K562 (cell line): ENCODE measurements at regions not wholly inside any gene's neighbourhood (a gene's known extent, or its start where the extent isn't known, plus 50 kb on each side); places are given as distances from the start of the nearest gene placed in this dataset.

ENCODE experiments used
- ARID3A ChIP-seq: IDR thresholded peaks from 2 replicates; pipeline ENCODE4 v1.6.1; 2012; ENCODE audit warnings: low read depth, low read length, improper control_type of control experiment, borderline replicate concordance
- ARID4B ChIP-seq: sonication (generic); formaldehyde crosslinking; IDR thresholded peaks from 2 replicates; pipeline ENCODE4 v1.8.0; 2022; ENCODE audit warnings: mild to moderate bottlenecking, missing genetic modification reagents
- ARNT ChIP-seq, 2 experiments: fragments of 450-650 bp; IDR thresholded peaks; 2 replicates each; pipeline ENCODE4 v1.6.1; 2016; ENCODE audit warnings: mild to moderate bottlenecking in 1 of 2
- CREM ChIP-seq: IDR thresholded peaks from 2 replicates; pipeline ENCODE4 v1.6.1; 2014; ENCODE audit warnings: antibody characterized with exemption, low read depth
- CTCFL ChIP-seq: IDR thresholded peaks from 2 replicates; pipeline ENCODE4 v1.6.1; 2011; ENCODE audit warnings: borderline replicate concordance, low read depth, mild to moderate bottlenecking, moderate library complexity, low read length; ENCODE audit not compliant: insufficient read depth, poor library complexity, severe bottlenecking
- GATAD2B ChIP-seq: fragments of 450-650 bp; IDR thresholded peaks from 2 replicates; pipeline ENCODE4 v1.6.1; 2017; ENCODE audit warnings: mild to moderate bottlenecking, borderline replicate concordance
- HNRNPLL ChIP-seq: fragments of 200-400 bp; formaldehyde crosslinking; IDR thresholded peaks from 2 replicates; pipeline ENCODE4 v1.6.1; 2017; ENCODE audit warnings: low read length, low read depth, mild to moderate bottlenecking; ENCODE audit not compliant: poor library complexity, severe bottlenecking
- KAT7 ChIP-seq: sonication (generic); formaldehyde crosslinking; IDR thresholded peaks from 2 replicates; pipeline ENCODE4 v1.8.0; 2022; ENCODE audit warnings: missing genetic modification reagents, mild to moderate bottlenecking, borderline replicate concordance
- MAX ChIP-seq: sonication (generic); formaldehyde crosslinking; IDR thresholded peaks from 2 replicates; pipeline ENCODE4 v1.9.0; 2022; ENCODE audit warnings: mild to moderate bottlenecking, missing genetic modification reagents
- MLX ChIP-seq, 2 experiments: fragments of 450-650 bp in 1 of 2; sonication (generic) in 1 of 2; formaldehyde crosslinking; conservative IDR thresholded peaks; 2 replicates each; pipeline versions ENCODE4 v1.4.0 to v1.8.1; 2020 to 2022; ENCODE audit warnings: mild to moderate bottlenecking in 1 of 2, missing genetic modification reagents in 1 of 2
- NRF1 ChIP-seq, 2 experiments: fragments of 450-650 bp; IDR thresholded peaks in 1 of 2; conservative IDR thresholded peaks in 1 of 2; 2 replicates each; pipeline ENCODE4 v1.6.1; 2014; ENCODE audit warnings: mild to moderate bottlenecking in 2 of 2
- STAT5A ChIP-seq: IDR thresholded peaks from 2 replicates; pipeline ENCODE4 v1.6.1; 2012; ENCODE audit warnings: low read length, inconsistent platforms, borderline replicate concordance
- TEAD1 ChIP-seq, 2 experiments: fragments of 450-650 bp in 1 of 2; sonication (generic) in 1 of 2; formaldehyde crosslinking; IDR thresholded peaks; 2 replicates each; pipeline versions ENCODE4 v1.4.0 to v1.8.0; 2020 to 2022; ENCODE audit warnings: mild to moderate bottlenecking in 2 of 2, missing genetic modification reagents in 1 of 2
- ZBTB17 ChIP-seq: fragments of 450-650 bp; formaldehyde crosslinking; IDR thresholded peaks from 2 replicates; pipeline ENCODE4 v1.4.0; 2020; ENCODE audit warnings: mild to moderate bottlenecking
- ZNF124 ChIP-seq: sonication (generic); formaldehyde crosslinking; IDR thresholded peaks from 2 replicates; pipeline ENCODE4 v1.8.1; 2022; ENCODE audit warnings: missing genetic modification reagents
- ZNF395 ChIP-seq: fragments of 200-800 bp; sonication (Bioruptor generic); IDR thresholded peaks from 2 replicates; pipeline ENCODE4 v1.6.1; 2017; ENCODE audit warnings: missing genetic modification characterization, missing compliant biosample characterization

GRCh38 chr6:28789553-28790083 lies 134.2 kb downstream of the TRIM27 start (continued):
- TF ChIP-seq ZNF124 (CRISPR knock-in tag) (no peak), NRF1 (conservative IDR thresholded peaks at IDR 0.05 in 1 of 2, IDR thresholded peaks at IDR 0.05 in 1 of 2) (peak; percentile 32 to 45; a peak in 3 of 4 replicates), KAT7 (no peak; the same call in 1 of the 2 replicates), ZNF395 (CRISPR knock-in tag) (peak; percentile 71; the same call in 1 of the 2 replicates), CREM (peak; percentile 84), MAX (CRISPR knock-in tag) (peak; percentile 46; the same call in 1 of the 2 replicates), ZBTB17 (CRISPR knock-in tag) (no peak), HNRNPLL (peak; percentile 56), ARID4B (peak; percentile 86), TEAD1 (CRISPR knock-in tag; IDR thresholded peaks at IDR 0.05) (no peak; a peak in 1 of 4 replicates), MLX (CRISPR knock-in tag; conservative IDR thresholded peaks at IDR 0.05) (no peak), CTCFL (no peak), ARID3A (peak; percentile 16; the same call in 1 of the 2 replicates), STAT5A (peak; percentile 81), ARNT (IDR thresholded peaks at IDR 0.05) (peak in 1 of 2 experiments; percentile 54; a peak in 2 of 4 replicates), GATAD2B (peak; percentile 33; the same call in 1 of the 2 replicates)
